CD4-positive, CD25-positive, alpha-beta regulatory T cell (primary cell): ENCODE measurements at regions not wholly inside any gene's neighbourhood (a gene's known extent, or its start where the extent isn't known, plus 50 kb on each side); places are given as distances from the start of the nearest gene placed in this dataset.

ENCODE experiments used
- ATAC-seq, 2 donors: fragments of 150-1000 bp; cut with Tn5 transposase; one replicate each; pipeline ENCODE4 v1.10.0; 2021; ENCODE audit warnings: low read depth in 2 of 2, moderate number of reproducible peaks in 2 of 2, moderate library complexity in 1 of 2
- DNase-seq, 3 donors: peaks; one replicate each; pipeline versions ENCODE4 v3.0.0 to v3.0.0-alpha.2; 2012 to 2022; ENCODE audit warnings: mixed read lengths in 1 of 3
- H3K27ac ChIP-seq: one replicate; pipeline ENCODE4 v1.7.0; 2013; ENCODE audit warnings: mild to moderate bottlenecking, low read length; ENCODE audit not compliant: insufficient read depth, poor library complexity, severe bottlenecking
- H3K27me3 ChIP-seq: one replicate; pipeline ENCODE4 v1.7.0; 2013; ENCODE audit warnings: low read length; ENCODE audit not compliant: control insufficient read depth, insufficient read depth
- H3K36me3 ChIP-seq: one replicate; pipeline ENCODE4 v1.7.0; 2013; ENCODE audit warnings: mild to moderate bottlenecking, low read length, moderate library complexity; ENCODE audit not compliant: control insufficient read depth, insufficient read depth
- H3K4me1 ChIP-seq: 2 replicates; pipeline ENCODE4 v1.7.0; 2013; ENCODE audit warnings: mild to moderate bottlenecking, low read length; ENCODE audit not compliant: insufficient read depth, control insufficient read depth, poor library complexity, severe bottlenecking
- H3K4me3 ChIP-seq: one replicate; pipeline ENCODE4 v1.7.0; 2013; ENCODE audit warnings: low read depth, mild to moderate bottlenecking, low read length, moderate library complexity
- H3K9me3 ChIP-seq, 2 experiments: 1 replicate in 1 of 2; 2 replicates in 1 of 2; pipeline ENCODE4 v1.7.0; 2013; ENCODE audit warnings: low read length in 2 of 2, mild to moderate bottlenecking in 1 of 2, moderate library complexity in 1 of 2; ENCODE audit not compliant: control insufficient read depth in 2 of 2
- H3K27ac Mint-ChIP-seq, 3 donors: one replicate each; pipeline ENCODE4 v1.8.0; 2020 to 2022; ENCODE audit warnings: mild to moderate bottlenecking in 3 of 3, mixed read lengths in 3 of 3, moderate library complexity in 2 of 3
- H3K27me3 Mint-ChIP-seq: one replicate; pipeline ENCODE4 v1.8.0; 2022; ENCODE audit warnings: mild to moderate bottlenecking, mixed read lengths
- H3K36me3 Mint-ChIP-seq: one replicate; pipeline ENCODE4 v1.8.0; 2020; ENCODE audit warnings: mixed read lengths
- H3K4me1 Mint-ChIP-seq, 4 donors: one replicate each; pipeline ENCODE4 v1.8.0; 2020 to 2022; ENCODE audit warnings: mixed read lengths in 4 of 4, mild to moderate bottlenecking in 1 of 4
- H3K4me3 Mint-ChIP-seq, 4 donors: one replicate each; pipeline ENCODE4 v1.8.0; 2020 to 2022; ENCODE audit warnings: mild to moderate bottlenecking in 4 of 4, mixed read lengths in 4 of 4, moderate library complexity in 3 of 4
- H3K9me3 Mint-ChIP-seq, 7 donors: one replicate each; pipeline ENCODE4 v1.8.0; 2020 to 2022; ENCODE audit warnings: mixed read lengths in 7 of 7, mild to moderate bottlenecking in 3 of 7, moderate library complexity in 2 of 7

DNA sequence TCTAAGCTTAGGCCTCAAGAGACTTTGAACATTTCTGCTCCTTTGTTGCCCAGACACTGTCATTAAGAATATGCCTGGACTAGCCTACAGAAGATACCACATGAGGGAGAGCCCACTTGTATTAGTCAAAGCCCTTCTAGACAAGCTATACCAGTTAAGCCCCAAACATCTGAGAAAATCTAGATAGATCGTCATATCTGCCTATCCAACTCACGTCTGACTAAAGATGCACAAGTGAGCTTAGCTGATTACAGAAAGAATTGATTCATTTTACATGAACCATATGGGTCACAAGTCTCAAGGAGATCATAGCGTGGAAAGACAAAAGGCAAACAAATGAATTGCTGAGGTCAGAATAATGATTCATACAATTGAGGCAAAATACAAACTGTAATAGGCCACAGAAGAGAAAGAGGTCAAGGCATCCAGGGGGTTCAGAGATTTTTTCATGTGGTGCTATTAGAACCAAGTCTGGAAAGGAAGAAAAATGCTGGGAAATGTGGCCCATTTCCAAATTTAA, 1155.5 kb upstream of the TENM4 start:
- ATAC-seq: no peak
- Mint-ChIP-seq H3K4me3 (no peak overlapping the region), H3K9me3 (peaks cover 1 to 15% (median 7%) of the 10 kb centered on the region in 7 donors)

DNA sequence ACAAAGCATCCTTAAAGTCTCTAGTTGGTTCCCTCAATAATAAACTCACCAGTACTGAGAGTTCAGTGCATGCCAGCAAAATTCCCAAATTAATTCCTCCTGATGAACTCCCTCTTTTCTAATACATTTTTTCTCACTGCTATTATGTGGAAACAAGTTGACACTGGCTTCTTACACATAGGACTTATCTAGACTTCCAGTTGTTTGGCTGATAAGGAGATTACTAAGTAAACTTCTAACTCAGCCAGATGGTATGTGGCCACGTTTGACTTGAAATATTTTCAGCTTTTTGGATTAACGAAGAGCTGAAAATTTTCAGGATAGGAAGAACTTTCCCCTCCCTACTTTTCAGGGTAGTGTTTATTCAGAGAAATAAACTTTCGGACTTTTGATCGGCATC, 1154.2 kb upstream of the TENM4 start:
- no peak overlapping the region for H3K4me3 Mint-ChIP-seq

More for the DNA sequence above, 1155.5 kb upstream of the TENM4 start:
- no peaks in the 10 kb centered on the region for H3K9me3 ChIP-seq
- no peaks in the 10 kb centered on the region for H3K36me3 ChIP-seq
- no peaks in the 10 kb centered on the region for H3K4me1 Mint-ChIP-seq
- no peaks in the 10 kb centered on the region for H3K27me3 ChIP-seq
- no peak for DNase-seq
- H3K27me3 Mint-ChIP-seq: no peaks in the 10 kb centered on the region
- H3K27ac Mint-ChIP-seq: no peak overlapping the region
- H3K4me3 ChIP-seq: no peak overlapping the region
- no peaks in the 10 kb centered on the region for H3K36me3 Mint-ChIP-seq
- H3K4me1 ChIP-seq: no peaks in the 10 kb centered on the region
- H3K27ac ChIP-seq: no peak overlapping the region

DNA sequence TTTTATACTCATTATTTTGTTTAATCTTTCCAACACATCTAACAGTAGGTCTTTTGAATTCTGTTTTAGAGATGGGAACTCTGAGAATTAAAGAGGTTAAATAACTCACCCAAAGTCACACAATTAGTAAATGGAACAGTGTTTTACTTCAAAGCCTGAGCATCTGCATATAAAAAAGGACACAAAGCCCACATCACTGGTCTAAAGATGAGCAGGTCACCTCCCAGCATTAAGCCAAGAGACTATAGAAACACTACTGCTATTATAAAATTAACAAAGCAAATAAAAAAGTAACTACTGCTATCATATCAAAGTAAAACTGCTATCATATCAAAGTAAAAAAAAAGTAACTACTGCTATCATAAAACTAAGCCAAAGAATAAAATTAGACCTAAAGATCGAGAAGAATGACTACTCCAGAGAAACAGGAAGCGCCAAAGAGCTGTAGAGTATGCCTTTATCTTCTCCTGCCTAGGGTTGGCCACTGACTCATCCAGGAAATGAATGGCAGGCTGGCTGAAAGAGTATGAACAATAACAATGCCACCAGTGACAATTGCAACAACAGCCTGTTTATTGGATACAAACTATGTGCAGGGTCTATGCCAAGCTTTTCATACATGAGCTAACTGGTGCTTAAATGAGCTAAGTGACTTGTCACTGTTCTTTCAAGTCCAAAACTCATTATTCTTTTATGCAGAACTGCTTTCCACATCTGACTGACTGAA, 1153.0 kb upstream of the TENM4 start:
- Mint-ChIP-seq H3K4me1 (no peaks in the 10 kb centered on the region), H3K4me3 (no peak overlapping the region), H3K9me3 (peaks cover under 1 to 29% (median 10%) of the 10 kb centered on the region in 7 donors), H3K36me3 (no peaks in the 10 kb centered on the region), H3K27ac (no peak overlapping the region), H3K27me3 (no peaks in the 10 kb centered on the region)
- no peaks in the 10 kb centered on the region for H3K27me3 ChIP-seq
- H3K27ac ChIP-seq: no peak overlapping the region
- no peaks in the 10 kb centered on the region for H3K9me3 ChIP-seq
- no peak overlapping the region for H3K4me3 ChIP-seq
- no peak for ATAC-seq
- no peaks in the 10 kb centered on the region for H3K4me1 ChIP-seq
- H3K36me3 ChIP-seq: no peaks in the 10 kb centered on the region
- DNase-seq: no peak

More for the DNA sequence above, 1154.2 kb upstream of the TENM4 start:
- no peak overlapping the region for H3K4me3 ChIP-seq
- ATAC-seq (no peak), DNase-seq (no peak)
- Mint-ChIP-seq H3K27me3 (no peaks in the 10 kb centered on the region), H3K36me3 (no peaks in the 10 kb centered on the region), H3K27ac (no peak overlapping the region), H3K4me1 (no peaks in the 10 kb centered on the region), H3K9me3 (peaks cover 1 to 25% (median 7%) of the 10 kb centered on the region in 7 donors)
- no peaks in the 10 kb centered on the region for H3K36me3 ChIP-seq
- no peaks in the 10 kb centered on the region for H3K4me1 ChIP-seq
- no peaks in the 10 kb centered on the region for H3K9me3 ChIP-seq
- no peaks in the 10 kb centered on the region for H3K27me3 ChIP-seq
- H3K27ac ChIP-seq: no peak overlapping the region

DNA sequence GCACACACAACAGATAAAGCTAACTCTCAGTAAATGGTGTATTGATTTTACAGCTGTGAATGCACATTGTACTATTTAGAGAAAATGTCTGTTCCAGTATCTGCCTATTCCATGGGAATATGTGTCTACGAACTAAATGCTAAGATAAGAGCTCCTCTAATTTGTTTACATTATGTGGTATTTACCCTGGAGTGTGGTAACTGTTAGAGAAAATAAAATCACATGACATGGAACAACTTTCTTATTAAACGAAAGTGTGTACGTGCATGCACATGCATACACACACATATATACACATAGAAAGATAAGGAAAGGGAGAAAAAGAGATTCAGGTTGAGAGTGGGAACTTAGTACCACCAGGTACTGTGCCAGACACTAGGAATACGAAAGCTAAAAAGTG, 1151.7 kb upstream of the TENM4 start:
- Mint-ChIP-seq H3K4me1 (no peaks in the 10 kb centered on the region), H3K9me3 (peaks cover 0 to 23% (median 7%) of the 10 kb centered on the region in 7 donors), H3K36me3 (no peaks in the 10 kb centered on the region), H3K27ac (no peak overlapping the region), H3K4me3 (no peak overlapping the region), H3K27me3 (no peaks in the 10 kb centered on the region)
- no peak for DNase-seq
- Histone ChIP-seq H3K4me3 (no peak overlapping the region), H3K36me3 (no peaks in the 10 kb centered on the region), H3K4me1 (no peaks in the 10 kb centered on the region), H3K27ac (no peak overlapping the region), H3K9me3 (no peaks in the 10 kb centered on the region), H3K27me3 (no peaks in the 10 kb centered on the region)
- ATAC-seq: no peak

DNA sequence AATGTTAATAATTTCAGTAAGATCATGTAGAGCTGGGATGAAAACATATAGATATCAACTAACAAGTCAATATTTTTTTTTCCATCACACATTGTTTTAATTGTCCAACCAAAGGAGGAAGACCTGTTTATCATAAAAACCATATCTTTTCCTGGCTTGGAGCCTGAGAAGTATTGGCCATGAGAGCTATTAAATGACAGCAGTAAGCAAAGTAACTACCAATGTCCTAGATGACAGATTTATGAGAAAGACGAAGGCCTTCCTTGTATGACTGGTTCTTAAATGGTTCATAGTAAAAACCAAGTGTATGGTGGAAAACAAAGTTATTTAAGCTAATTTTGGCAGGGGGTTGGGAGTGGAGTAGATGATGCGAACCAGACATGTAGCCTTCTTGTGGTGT, 1147.1 kb upstream of the TENM4 start:
- Mint-ChIP-seq H3K9me3 (peaks cover 0 to 18% (median 7%) of the 10 kb centered on the region in 7 donors), H3K4me1 (no peaks in the 10 kb centered on the region), H3K4me3 (no peak overlapping the region), H3K27me3 (no peaks in the 10 kb centered on the region), H3K36me3 (no peaks in the 10 kb centered on the region), H3K27ac (no peak overlapping the region)
- H3K4me1 ChIP-seq: no peaks in the 10 kb centered on the region
- no peak for DNase-seq
- no peak overlapping the region for H3K4me3 ChIP-seq
- no peak for ATAC-seq
- H3K9me3 ChIP-seq: no peaks in the 10 kb centered on the region
- H3K27ac ChIP-seq: no peak overlapping the region
- H3K27me3 ChIP-seq: no peaks in the 10 kb centered on the region
- H3K36me3 ChIP-seq: no peaks in the 10 kb centered on the region

DNA sequence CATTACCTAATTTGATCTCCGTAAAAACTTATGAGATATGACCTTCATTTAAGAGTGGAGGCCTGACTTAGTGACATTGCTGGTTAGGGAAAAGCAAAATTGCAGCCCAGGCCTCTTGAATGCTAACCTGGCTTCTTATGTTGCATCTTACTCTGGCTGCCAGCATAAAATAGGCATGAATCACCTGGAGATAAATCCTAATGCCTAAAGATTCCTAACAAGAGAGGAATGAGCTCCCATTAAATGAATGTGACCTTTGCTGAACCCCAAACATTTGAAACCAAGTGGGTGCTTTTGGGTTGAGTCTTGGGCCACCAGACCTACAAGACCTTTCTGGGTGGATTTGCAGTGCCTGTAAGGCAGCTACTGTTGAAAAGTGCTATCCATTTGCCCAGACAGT, 1145.6 kb upstream of the TENM4 start:
- no peak for ATAC-seq
- H3K9me3 Mint-ChIP-seq: peaks cover 0 to 18% (median 7%) of the 10 kb centered on the region in 7 donors
- Histone ChIP-seq H3K27me3 (no peaks in the 10 kb centered on the region), H3K4me3 (no peak overlapping the region), H3K27ac (no peak overlapping the region), H3K9me3 (no peaks in the 10 kb centered on the region), H3K36me3 (no peaks in the 10 kb centered on the region), H3K4me1 (no peaks in the 10 kb centered on the region)
- no peaks in the 10 kb centered on the region for H3K4me1 Mint-ChIP-seq
- no peak overlapping the region for H3K4me3 Mint-ChIP-seq
- no peaks in the 10 kb centered on the region for H3K36me3 Mint-ChIP-seq
- no peak overlapping the region for H3K27ac Mint-ChIP-seq
- no peaks in the 10 kb centered on the region for H3K27me3 Mint-ChIP-seq
- no peak for DNase-seq

DNA sequence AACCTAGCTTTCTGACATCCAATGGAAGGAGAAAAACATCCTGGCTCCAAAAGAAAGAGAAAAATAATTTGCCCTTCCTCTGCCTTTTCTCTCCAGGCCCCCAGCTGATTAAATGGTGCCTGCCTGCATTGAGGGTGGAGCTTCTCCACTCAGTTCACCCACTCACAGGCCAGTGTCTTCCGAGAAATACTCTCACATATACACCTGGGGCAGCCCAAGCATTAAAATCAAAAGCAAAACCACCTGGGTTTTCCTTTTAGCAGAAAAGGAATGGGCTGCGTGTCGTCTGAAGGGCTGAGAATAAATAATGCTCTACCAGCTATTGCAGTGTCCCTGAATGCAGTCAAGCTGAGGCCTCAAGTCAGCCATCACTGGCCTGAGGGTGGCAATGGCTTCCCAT, 1143.8 kb upstream of the TENM4 start:
- Mint-ChIP-seq H3K9me3 (peaks cover 0 to 9% (median 4%) of the 10 kb centered on the region in 7 donors), H3K27me3 (no peaks in the 10 kb centered on the region), H3K4me3 (no peak overlapping the region), H3K36me3 (no peaks in the 10 kb centered on the region), H3K4me1 (no peaks in the 10 kb centered on the region), H3K27ac (no peak overlapping the region)
- H3K27ac ChIP-seq: no peak overlapping the region
- no peaks in the 10 kb centered on the region for H3K27me3 ChIP-seq
- ATAC-seq (no peak), DNase-seq (no peak)
- H3K4me1 ChIP-seq: no peaks in the 10 kb centered on the region
- no peaks in the 10 kb centered on the region for H3K9me3 ChIP-seq
- H3K36me3 ChIP-seq: no peaks in the 10 kb centered on the region
- H3K4me3 ChIP-seq: no peak overlapping the region

DNA sequence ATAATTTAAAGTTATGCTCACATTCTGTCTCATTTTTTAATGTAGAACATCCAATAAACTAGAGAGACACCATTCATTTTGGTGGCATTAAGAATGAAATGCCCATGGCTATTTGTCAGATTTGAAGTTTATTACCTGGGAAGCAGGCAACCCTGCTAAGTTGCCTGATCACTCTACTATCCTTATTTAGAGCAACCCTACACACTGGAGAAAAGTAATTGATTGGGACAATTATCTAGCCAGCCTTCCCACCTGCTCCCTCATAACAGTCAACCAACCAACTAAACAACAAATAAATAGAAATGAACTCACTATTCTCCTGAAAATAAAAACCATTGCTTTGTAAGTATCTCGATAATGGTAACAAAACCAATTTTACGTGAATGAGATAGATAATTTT, 1129.0 kb upstream of the TENM4 start:
- ATAC-seq: no peak
- no peak overlapping the region for H3K4me3 Mint-ChIP-seq
- H3K4me1 Mint-ChIP-seq: no peaks in the 10 kb centered on the region
- H3K27ac ChIP-seq: no peak overlapping the region
- no peaks in the 10 kb centered on the region for H3K27me3 Mint-ChIP-seq
- H3K36me3 ChIP-seq: no peaks in the 10 kb centered on the region
- no peak overlapping the region for H3K27ac Mint-ChIP-seq
- H3K4me3 ChIP-seq: no peak overlapping the region
- no peaks in the 10 kb centered on the region for H3K36me3 Mint-ChIP-seq
- peaks cover 3 to 34% (median 15%) of the 10 kb centered on the region in 7 donors for H3K9me3 Mint-ChIP-seq
- no peak for DNase-seq
- H3K9me3 ChIP-seq: peaks cover 0 to 3% of the 10 kb centered on the region in 2 experiments
- no peaks in the 10 kb centered on the region for H3K4me1 ChIP-seq
- H3K27me3 ChIP-seq: no peaks in the 10 kb centered on the region
